HG02981 (cell line): ENCODE measurements at regions not wholly inside any gene's neighbourhood (a gene's known extent, or its start where the extent isn't known, plus 50 kb on each side); places are given as distances from the start of the nearest gene placed in this dataset.

Source experiments
- ATAC-seq: cut with Tn5 transposase; IDR thresholded peaks from one replicate; pipeline ENCODE4 v1.9.1; 2021; ENCODE audit warnings: mild to moderate bottlenecking, moderate library complexity; ENCODE audit not compliant: unreplicated experiment

DNA sequence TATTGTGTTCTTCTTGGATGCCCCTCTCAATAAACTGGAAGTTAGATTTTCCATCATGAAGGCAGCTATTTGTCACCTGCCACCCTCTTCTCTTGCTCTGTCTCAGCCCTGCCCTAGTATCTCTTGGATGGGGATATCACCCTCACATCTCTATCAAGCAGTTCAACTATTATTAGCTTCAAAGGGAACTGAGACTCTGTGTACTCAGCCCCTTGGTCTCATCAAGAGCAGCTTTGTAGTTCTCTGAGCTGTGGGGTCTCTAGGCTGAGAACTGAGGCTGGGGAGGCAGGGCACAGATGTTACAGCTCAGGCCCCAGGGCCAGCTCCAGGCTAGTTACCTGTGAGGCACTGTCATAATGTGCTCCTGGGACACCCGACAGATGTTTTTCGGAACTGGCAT lies 130.3 kb downstream of the DAD1 start:
- ATAC-seq = no peak

DNA sequence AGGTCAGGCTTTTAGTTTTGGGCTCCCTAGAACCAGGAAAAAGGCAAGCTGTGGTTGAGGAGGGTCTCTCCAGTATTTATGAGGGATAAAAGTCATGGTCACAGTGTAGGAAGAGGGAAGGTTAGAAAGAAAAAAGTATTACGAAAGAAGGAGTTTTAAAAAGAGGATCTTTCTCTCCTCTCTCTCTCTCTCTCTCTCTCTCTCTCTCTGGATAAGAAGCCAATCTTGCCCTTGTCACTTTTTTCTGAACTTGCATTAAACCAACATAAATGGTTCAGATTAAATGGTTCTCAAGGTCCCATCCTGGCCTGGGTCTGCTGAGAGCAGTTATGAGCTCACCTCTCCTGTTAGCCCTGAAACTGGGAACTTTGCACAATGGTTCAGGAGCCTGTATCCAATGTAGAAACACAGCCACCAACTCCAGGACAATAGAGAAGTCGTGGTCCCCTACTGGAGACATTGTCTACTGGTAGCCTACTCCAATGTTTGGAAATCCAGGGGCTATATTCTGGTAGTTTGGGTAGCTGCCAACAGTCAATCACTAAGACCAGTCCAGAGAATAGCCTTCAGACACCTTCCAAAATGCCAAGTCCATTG lies 131.9 kb downstream of the DAD1 start:
- no peak for ATAC-seq

DNA sequence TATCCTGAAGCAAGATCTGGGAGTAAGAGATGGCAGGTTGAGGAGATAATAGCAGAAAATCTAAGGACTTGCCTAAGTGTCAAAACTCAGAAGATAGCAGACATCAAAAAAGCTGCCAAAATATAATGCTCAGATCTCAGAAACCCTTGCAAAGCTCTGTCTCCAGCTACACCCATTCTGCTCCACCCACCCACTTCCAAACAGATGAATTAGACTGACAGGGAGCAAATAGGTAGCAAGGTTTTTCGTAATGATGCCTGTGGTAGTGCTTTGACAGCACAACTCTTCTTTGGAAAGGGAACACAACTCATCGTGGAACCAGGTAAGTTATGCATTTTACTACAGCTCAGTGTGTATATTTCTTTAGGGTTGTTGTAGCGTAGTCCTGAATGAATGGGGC lies 132.6 kb downstream of the DAD1 start:
- ATAC-seq = no peak

DNA sequence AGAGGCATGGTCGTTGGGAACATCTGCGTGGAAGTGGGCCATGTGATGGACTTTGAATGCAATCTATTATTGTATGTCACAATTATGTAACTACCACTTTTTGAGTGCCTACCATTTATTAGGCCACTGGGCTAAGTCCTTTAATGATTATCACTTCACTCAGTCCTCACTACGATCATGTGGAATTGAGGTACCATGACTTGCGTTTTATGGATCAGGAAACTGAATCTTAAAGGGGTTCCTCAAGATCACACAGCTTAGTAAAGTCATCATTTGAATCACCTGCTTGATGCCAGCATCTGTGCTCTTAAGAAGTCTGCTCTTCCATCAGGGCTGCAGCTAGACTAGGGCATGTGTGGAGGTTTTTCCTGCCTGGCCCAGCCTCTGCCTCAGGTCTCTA lies 136.7 kb downstream of the DAD1 start:
- ATAC-seq = no peak

DNA sequence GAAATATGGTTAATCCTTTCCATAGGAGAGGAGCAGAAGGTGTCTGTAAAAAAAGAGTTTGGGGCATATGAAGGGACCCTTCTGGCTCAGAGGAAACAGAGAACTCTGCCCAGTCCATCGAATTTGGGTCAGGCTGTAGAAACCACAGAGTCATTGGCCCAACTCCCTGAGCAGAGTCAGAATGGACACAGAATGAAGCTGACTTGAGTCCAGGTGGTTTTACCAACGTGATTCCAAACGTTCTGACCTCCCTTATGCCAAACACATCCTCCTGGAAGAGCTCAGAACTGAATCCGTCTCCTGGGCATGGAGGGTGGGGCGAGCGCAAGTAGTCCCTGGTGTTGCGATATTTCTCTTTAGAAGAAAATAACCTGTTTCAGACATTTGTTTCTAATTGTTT lies 138.8 kb downstream of the DAD1 start:
- no peak for ATAC-seq

DNA sequence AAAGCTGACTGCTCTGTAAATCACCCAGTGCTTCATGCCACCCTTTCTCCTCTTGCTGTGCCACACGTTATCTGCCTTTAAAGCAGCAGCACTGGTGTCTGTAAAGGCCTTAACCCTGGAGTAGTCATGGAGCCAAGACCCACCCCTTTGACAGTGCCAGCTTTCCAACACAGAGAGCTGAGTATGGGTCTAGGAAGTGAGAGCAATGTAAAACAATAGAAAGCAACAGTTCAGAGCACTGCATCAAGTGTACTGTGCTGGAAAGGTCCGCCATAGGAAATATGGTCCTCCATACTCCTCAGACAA lies 139.5 kb downstream of the DAD1 start:
- no peak for ATAC-seq

DNA sequence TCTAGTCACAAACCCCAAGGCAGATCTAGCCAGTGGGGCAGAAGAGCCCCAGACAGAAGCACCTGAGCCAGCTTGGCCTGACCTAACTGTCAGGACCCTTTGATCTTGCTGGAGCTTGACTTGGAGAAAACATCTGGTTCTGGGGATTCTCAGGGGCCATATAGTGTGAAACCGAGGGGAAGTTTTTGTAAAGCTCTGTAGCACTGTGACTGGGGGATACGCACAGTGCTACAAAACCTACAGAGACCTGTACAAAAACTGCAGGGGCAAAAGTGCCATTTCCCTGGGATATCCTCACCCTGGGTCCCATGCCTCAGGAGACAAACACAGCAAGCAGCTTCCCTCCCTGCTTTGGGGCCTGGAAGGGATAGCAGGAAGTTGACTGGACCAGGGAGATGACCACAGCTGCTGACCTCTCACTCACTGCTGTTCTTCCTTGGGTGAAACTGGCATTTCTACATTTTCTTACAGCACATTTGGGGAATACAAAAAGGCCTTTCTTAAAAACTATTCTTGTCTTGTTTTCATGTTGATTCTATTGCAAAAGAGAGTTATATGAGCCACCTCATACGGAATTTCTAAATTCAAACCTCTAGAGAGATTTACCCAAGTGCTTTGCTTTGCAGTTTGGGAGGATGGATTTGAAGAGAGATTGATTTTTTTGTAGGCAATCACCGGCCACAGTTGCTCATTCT lies 140.0 kb downstream of the DAD1 start:
- peak; percentile 37 for ATAC-seq

DNA sequence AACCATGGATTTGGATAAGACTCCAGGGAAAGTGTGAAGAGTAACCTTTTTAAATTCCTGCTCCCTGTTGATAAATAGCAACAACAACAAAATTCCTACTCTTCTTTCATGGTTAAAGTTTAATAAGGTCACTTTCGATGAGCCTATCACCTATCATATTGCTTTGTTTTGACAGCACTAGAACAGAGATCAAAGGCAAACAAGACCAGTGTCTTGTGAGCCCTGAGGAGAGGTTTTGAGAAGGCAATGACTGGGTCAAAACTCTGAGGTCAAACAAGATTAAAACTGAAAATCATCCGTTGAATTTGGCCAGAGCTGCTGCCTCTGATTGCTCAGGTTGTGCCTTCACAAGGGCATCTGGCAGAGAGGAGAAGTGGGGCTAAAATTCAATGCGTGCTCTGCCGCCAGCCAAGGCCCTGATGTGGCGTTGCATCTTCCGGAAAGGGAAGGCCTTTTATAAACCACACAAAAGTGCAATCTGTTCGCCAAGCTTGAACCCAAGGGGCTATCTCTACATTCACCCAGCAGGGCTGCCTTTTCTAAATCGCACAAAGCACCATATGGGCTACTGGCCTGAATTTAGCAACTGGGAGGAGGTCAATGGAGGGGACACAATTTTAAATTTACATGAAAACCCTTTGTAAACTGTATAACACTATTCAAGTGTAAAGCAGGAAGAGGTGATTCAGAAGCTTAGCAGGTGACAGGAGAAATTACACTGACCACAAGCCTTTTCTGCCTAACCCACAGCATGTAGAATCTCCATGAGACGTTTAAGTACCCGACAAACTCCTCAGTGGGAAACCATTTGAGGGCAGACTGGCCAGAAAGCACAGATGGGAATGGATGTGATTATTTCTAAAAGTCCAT lies 140.8 kb downstream of the DAD1 start:
- ATAC-seq = peak; percentile 52

DNA sequence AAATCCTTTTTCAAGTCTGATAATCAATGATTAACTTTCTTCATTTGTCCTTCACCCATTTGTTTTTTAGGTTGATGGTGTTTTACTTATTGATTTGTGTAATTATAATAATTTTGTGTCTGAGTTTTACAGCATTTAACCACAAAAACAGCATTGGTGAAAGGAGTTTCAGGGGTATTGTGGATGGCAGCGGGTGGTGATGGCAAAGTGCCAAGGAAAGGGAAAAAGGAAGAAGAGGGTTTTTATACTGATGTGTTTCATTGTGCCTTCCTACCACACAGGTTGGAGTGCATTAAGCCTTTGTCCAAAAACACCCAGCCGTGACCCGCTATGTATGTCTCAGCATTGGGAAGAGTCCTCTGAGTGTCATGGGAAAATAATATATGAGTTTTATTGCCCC lies 150.3 kb downstream of the DAD1 start:
- no peak for ATAC-seq

DNA sequence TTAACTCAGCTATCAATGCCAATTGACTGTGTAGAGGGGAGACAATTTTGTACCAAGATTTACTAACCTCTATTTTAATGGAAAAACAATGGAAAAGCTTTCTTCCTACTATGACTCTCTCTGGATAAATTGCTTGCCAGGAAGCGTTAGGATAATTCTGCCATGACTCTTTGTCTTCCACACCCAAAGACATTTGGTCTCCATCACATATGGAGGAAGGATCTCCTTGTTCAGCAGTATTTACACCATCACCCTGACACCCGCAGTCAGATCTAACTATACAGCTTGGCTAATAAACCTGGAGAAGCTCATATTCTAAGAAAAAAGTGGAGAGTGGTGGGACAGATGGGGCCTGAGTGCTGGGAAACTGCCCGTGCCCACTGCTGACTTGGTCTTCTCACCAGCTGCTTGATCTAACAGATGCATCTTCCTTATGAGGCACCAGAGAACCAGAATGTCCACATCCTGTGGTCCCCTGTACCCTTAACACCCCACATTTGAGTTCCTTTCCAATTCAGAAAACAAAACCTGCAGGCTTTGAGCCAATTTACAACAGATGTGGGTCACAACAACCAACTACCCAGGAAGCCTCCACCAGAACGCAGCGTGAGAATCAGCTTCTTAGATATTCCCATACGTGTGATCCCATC lies 154.0 kb downstream of the DAD1 start:
- no peak for ATAC-seq

DNA sequence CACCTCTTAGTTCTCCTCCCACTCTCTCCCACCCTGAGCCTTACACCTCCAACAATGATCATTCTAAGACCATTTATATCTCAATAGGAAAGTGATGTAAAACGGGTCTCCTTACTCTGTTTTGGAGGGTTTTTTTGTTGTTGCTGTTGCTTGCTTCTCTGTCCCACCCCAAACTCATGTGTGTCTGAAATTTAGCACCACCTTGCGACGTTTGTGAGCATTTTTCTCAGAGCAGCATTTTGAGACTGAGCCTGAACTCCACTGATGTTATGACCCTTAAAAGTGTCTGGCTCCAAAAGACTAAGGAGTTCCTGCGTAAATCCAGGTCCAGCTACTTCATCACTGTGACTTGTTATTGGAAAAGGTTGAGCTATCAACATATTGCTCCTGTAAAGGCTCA lies 155.0 kb downstream of the DAD1 start:
- no peak for ATAC-seq

DNA sequence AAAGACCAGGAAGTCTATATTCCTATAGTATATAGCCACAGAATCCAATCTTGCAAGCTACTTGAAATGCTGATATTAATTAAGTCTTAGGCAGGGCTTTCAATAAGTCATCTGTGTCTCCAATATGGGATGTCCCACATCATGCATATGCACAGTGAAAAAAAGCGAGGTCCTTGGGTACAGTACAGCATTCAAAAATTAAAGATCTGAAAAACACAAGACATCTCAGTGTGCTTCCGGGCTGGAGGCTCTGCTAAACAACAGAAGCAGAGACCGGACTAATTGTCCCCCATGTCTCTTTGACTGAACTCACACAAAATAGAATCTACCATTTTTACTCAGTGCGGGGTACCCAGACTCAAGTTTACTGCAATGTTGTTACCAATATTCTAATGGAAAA lies 156.0 kb downstream of the DAD1 start:
- ATAC-seq = no peak

DNA sequence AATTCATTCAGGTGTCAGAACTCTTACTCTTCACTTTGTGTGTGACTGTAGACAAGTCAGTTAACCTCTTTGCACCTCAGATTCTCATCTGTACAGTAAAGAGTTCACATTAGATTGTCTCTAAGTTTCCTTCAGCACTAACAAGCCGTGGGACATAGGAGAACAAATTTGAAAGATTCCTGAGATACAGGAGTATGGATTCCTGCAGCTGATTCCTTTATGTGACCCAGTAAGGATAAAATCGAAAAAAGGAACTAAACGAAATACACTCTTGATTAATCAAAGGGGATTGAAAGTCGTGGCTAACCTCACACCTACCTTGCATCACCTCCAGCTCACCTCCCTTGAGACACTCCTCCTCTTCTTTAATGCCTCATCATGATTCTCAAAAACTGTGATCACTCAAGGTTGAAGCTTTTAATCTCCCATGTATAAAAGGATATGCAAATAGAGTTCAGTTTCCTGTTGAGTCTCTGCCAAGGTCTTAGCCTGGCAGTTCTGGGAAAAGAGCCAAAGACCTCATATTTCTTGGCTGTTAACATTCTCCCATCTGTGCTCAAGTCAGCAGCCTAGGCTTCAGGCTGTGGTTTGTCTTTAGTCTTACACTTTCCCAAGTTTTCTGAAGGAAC lies 156.6 kb downstream of the DAD1 start:
- no peak for ATAC-seq

DNA sequence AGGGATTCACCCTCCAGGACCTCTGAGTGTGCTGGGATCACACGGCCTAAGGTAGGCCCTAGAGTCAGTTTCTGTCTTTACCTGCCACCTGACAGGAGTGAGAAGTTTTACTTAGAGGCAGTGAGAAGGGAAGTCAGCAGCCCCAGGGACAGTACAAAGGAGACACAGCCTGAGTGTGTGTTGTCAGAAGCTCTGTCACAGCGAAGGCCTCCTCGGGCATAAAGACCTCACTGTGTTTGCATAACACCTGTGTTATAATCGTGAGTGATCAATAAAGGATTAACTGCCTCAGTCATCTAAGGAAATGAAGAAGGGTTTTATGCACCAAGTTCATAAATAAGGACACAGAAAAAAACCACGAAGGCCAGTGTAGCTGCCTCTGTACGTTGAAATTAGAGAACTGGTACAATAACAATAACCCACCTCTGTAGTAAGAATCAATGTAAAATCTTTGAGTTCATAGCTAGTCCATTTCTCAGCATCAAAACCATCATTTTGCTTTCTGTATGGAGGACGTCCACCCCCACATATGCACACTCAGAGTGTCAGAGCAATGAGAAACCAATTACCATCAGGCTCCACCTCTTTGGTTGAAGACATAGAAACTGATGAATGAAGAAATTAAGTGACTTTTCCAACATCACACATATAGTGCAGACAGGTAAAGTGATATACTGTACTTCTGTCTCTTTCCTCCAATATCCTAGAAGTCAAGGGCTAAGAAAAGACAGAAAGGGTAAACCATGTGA lies 159.3 kb downstream of the DAD1 start:
- ATAC-seq = no peak

DNA sequence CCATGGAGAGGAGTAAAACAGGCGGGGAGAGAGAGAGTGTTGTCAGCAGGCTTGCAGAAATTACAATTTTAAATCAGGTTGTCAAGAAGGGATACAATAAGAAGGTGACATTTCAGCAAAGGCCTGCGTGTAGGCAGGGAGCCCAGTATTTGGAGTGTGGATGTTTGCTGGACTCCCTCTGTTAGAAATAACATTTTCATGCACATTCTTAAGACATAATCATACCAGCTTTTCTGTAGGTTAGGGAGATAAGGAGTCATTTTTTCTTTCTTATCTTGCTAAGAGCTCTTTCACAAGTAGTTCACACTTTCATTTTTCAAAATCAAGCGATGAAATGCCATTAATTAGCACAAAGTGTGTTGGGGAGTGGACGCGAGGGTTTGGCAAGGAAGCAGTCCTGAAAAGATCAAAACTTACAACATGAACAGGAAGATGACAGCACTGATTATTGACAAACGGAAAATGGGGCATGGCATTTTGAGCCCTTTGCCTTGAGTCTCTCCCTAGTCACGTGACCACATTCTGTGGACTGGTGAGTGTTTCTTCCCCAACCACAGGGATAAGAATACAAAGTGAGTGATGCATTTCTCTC lies 160.2 kb downstream of the DAD1 start:
- no peak for ATAC-seq

DNA sequence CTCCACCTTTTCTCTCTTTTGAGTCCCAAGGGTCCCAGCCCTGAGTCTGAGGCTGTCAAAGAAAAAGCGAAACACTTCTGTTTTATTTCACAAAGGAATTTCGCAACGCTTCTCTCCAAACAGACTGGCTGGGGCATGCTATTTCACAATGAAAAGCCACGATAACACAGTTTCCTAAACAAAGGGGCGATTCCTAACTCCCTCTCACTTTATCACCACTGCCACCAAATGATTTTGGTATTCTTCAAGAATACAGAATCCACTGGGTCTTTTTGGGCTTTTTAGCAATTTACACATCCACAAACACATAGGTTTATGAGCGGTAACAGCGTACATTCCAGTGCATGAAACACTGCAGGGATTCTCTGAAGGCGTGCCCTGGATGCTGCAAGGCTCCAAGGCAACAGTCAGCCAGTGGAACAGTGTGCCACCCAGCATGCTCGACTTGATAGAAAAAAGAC lies 161.2 kb downstream of the DAD1 start:
- no peak for ATAC-seq

DNA sequence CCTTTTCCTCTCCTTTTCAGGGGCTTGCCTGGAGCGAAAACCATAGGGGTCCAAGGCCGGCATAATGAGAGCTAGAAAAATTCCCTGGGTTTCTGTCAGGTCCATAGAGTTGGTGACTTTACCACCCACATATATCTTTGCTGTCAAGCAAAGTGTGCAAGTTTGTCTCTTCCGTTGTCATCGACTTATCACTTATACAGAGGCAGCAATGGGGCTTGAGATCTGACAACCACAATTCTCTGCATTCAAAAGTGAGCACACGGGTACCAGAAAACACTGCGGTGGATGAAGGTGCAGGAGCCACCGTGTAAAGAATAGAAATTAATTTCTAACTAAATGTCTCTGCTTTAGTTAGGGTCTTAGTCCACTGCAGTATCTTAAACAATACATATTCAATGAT lies 162.3 kb downstream of the DAD1 start:
- no peak for ATAC-seq

DNA sequence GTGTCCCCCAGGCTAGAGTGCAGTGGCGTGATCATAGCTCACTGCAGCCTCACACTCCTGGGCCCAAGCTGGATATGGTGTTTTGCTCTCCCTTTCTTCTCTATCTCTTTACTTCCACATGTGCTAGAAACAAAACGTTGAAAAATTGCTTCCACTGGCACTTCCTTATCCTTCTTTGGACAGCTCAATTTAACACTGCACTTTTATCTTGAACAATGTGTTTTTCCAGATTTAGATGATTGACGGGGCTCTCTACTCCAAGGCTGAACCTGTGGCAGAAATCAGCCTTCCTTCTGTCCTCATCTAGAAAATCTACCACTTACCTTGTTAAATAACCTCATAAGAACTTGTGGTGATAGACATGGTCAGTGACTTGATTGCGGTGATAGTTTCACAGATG lies 165.1 kb downstream of the DAD1 start:
- no peak for ATAC-seq

DNA sequence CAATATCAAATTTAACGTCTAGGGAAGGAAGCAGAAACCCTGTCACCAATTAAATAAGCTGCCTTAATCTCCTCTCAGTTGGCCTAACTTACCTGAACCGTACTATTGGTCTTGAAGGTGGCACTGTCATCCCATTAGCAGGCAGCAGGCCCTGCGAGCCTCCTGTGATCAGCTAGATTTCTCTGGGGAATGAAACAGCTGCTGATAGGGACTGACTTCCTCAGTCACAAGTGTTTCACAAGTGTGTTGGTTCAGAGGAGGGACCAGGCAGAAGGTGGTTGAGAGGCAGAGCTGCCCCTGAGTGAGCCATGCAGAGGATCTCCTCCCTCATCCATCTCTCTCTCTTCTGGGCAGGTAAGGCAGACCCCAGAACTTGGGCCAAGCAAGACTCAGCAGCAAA lies 166.8 kb downstream of the DAD1 start:
- no peak for ATAC-seq

DNA sequence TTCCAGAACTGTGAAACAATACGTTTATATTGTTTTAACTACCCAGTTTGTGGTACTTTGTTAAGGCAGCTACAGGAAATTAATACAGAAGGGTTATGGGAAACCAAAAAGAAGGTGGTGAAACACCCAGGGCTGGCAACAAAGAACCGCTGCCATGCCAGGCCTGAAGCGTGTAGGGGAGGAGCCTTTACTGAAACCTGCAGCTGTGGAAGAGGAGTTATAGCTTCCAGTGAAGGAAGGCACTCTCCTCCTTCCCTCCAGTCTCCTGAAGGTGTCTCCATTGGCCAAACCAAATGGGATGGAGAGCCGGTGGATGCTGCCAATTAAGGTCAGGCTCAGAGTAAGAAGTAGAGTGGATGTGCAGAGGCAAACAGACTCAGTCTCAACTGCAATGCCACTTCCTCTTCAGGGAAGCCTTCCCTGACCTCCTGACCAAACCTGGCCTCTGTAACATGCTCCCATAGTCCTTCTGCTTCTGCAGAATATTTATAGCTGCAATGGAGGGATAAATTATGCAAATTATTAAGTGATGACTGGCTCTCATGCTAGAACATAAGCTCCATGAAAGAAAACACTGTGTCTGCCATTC lies 168.3 kb downstream of the DAD1 start:
- no peak for ATAC-seq
